CD4-positive, alpha-beta T cell (primary cell): ENCODE measurements at regions not wholly inside any gene's neighbourhood (a gene's known extent, or its start where the extent isn't known, plus 50 kb on each side); places are given as distances from the start of the nearest gene placed in this dataset.

Experiments
- ATAC-seq: fragments of 200-7000 bp; cut with Tn5 transposase; one replicate; pipeline ENCODE4 v1.10.0; 2022; ENCODE audit warnings: mild to moderate bottlenecking; ENCODE audit not compliant: poor library complexity
- CTCF ChIA-PET: fragments of 350-600 bp; sonication (Branson Sonifier 250); formaldehyde crosslinking; loops from one replicate; lab custom pipeline; 2021; ENCODE audit warnings: antibody characterized with exemption, inconsistent platforms; lab: Charles Lee
- POLR2A ChIA-PET: fragments of 350-600 bp; sonication (Branson Sonifier 250); formaldehyde crosslinking; loops from one replicate; lab custom pipeline; 2021; ENCODE audit warnings: antibody characterized with exemption, inconsistent platforms; lab: Charles Lee
- DNase-seq, 14 experiments: peaks; one replicate each; pipeline ENCODE4 v3.0.0-alpha.2; 2013 to 2020; ENCODE audit warnings: mixed read lengths in 2 of 14
- H3K27ac ChIP-seq, 2 donors: one replicate each; pipeline versions ENCODE4 v1.5.1 to v1.7.0; 2013; ENCODE audit warnings: low read length in 2 of 2, low read depth in 1 of 2, mild to moderate bottlenecking in 1 of 2
- H3K27me3 ChIP-seq, 2 experiments: 1 replicate in 1 of 2; 2 replicates in 1 of 2; pipeline versions ENCODE4 v1.6.1 to v1.7.0; 2013; ENCODE audit warnings: low read length in 2 of 2, control low read depth in 1 of 2, mild to moderate bottlenecking in 1 of 2, moderate library complexity in 1 of 2; ENCODE audit not compliant: insufficient read depth in 2 of 2, control insufficient read depth in 1 of 2
- H3K36me3 ChIP-seq: one replicate; pipeline ENCODE4 v1.6.1; 2013; ENCODE audit warnings: low read length, control low read depth; ENCODE audit not compliant: insufficient read depth
- H3K4me1 ChIP-seq: one replicate; pipeline ENCODE4 v1.6.1; 2013; ENCODE audit warnings: low read length, control low read depth; ENCODE audit not compliant: insufficient read depth
- H3K4me3 ChIP-seq: one replicate; pipeline ENCODE4 v1.5.1; 2013; ENCODE audit warnings: mild to moderate bottlenecking, low read length, moderate library complexity
- H3K9me3 ChIP-seq, 2 experiments: 1 replicate in 1 of 2; 2 replicates in 1 of 2; pipeline versions ENCODE4 v1.6.1 to v1.7.0; 2013; ENCODE audit warnings: low read length in 2 of 2, mild to moderate bottlenecking in 2 of 2, control low read depth in 1 of 2, moderate library complexity in 1 of 2; ENCODE audit not compliant: control insufficient read depth in 1 of 2, insufficient read depth in 1 of 2
- H3K27ac Mint-ChIP-seq: one replicate; pipeline ENCODE4 v1.8.0; 2020; ENCODE audit warnings: mixed read lengths
- H3K27me3 Mint-ChIP-seq: one replicate; pipeline ENCODE4 v1.8.0; 2021; ENCODE audit warnings: mixed read lengths
- H3K36me3 Mint-ChIP-seq: one replicate; pipeline ENCODE4 v1.8.0; 2021; ENCODE audit warnings: low read depth, mixed read lengths
- H3K4me1 Mint-ChIP-seq: one replicate; pipeline ENCODE4 v1.8.0; 2021; ENCODE audit warnings: low read depth, mixed read lengths
- H3K4me3 Mint-ChIP-seq: one replicate; pipeline ENCODE4 v1.8.0; 2020; ENCODE audit warnings: mild to moderate bottlenecking, mixed read lengths
- H3K9me3 Mint-ChIP-seq: one replicate; pipeline ENCODE4 v1.8.0; 2020; ENCODE audit warnings: mixed read lengths
- CTCF ChIP-seq: fragments of 200-600 bp; IDR thresholded peaks from one replicate; pipeline ENCODE4 v1.8.0; 2022; ENCODE audit warnings: antibody characterized with exemption, mild to moderate bottlenecking
- intact Hi-C, 2 experiments: fragments of 100-400 bp; cut with DNase I in 1 of 2; cut with micrococcal nuclease in 1 of 2; formaldehyde crosslinking; loops; one replicate each; pipeline versions ENCODE4 v1.15.1 to v1.9.0; 2023 to 2025; cut with DNase I, micrococcal nuclease

DNA sequence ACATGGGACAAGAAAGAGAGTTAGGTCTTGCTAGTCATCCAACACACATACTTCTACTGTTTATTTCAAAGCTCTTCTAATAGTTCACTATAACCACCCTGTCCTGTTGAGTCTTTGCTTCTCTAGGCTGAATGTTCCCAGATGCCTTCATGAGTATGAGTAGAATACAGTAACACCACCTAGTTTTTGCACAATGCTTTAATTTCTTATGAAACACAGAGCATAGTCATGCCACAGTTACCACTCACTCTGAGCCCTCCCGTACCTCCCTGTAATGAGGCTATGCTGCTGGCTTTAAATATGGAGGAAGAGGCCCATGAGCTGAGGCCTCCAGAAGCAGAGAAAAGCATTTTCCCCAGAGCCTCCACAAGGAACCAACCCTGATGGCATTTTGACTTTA lies 75.0 kb upstream of the SLC1A3 start:
- Histone ChIP-seq H3K4me1 (no peaks in the 10 kb centered on the region), H3K9me3 (peaks cover 0 to 4% of the 10 kb centered on the region in 2 experiments), H3K27me3 (no peaks in the 10 kb centered on the region), H3K36me3 (no peaks in the 10 kb centered on the region), H3K27ac (no peak overlapping the region), H3K4me3 (no peak overlapping the region)
- Mint-ChIP-seq H3K9me3 (no peaks in the 10 kb centered on the region), H3K27me3 (peaks cover 15% of the 10 kb centered on the region), H3K4me3 (no peak overlapping the region), H3K4me1 (no peaks in the 10 kb centered on the region), H3K27ac (no peak overlapping the region), H3K36me3 (no peaks in the 10 kb centered on the region)
- TF ChIP-seq CTCF, result no peak
- intact Hi-C loops, result no loop called here
- ATAC-seq (no peak), DNase-seq (no peak)
- CTCF ChIA-PET, result no interaction called here
- POLR2A ChIA-PET, result no interaction called here

DNA sequence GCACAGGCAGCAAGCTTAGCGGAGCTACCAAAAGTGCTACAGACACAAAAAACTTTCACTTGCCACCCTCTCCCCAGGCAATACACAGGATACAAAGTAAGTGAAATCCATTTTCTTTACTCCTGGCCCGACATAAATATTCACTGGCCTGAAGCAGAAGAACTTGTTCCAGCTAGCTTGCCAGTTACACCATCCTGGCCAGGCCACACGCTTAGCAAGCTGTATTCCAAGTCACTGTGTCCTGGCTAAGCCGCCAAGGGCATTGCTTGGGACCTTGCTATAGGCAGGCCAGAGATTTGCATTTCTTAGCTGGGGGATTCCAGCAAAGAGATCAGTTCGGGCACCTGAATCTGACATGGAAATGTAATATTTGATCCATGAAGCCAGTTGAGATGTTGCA lies 71.0 kb upstream of the SLC1A3 start:
- Histone ChIP-seq H3K4me1 (no peaks in the 10 kb centered on the region), H3K4me3 (no peak overlapping the region), H3K27ac (no peak overlapping the region), H3K36me3 (no peaks in the 10 kb centered on the region), H3K9me3 (no peaks in the 10 kb centered on the region), H3K27me3 (no peaks in the 10 kb centered on the region)
- no peak for TF ChIP-seq CTCF
- DNase-seq (no peak), ATAC-seq (no peak)
- Mint-ChIP-seq H3K4me3 (no peak overlapping the region), H3K4me1 (no peaks in the 10 kb centered on the region), H3K27ac (no peak overlapping the region), H3K27me3 (peaks cover 15% of the 10 kb centered on the region), H3K9me3 (no peaks in the 10 kb centered on the region), H3K36me3 (no peaks in the 10 kb centered on the region)
- ChIA-PET POLR2A (no interaction called here), CTCF (no interaction called here)
- intact Hi-C loops, result no loop called here

DNA sequence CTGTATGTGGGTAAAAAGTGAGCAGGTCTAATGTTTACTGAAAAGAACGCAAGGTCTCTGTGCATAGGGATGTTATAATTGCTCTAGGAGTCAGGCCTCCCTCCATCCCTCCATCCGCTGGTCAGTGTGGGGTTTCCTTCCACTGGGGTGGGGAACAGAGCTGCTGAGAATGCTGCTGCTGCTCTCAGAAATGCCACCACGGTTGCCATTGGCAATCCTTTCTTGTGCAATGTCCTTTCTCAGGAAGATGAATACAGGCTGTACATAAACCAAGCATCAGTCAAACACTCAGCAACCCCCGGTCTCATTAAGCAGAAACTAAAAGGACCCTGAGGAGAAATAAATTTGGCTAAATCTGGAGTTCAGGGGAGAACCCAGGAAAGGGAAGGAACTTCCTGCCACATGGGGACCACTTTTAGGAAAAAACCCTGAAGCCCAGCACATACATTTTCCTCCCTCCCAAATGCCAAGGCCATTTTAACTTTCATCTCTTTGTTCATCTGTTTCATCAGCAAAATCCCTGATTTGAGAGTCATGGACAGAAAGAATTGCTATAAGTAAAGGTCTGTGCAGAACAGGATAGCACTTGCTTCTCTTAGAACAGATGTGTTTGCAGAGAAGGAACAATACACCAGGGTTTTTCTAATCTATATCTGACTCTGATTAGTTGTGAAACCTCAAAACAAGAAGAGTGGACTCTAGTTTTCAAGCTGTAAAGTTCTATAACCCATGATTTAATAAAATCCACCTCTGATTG lies 70.4 kb upstream of the SLC1A3 start:
- POLR2A ChIA-PET, result no interaction called here
- Mint-ChIP-seq H3K9me3 (no peaks in the 10 kb centered on the region), H3K4me1 (no peaks in the 10 kb centered on the region), H3K4me3 (no peak overlapping the region), H3K36me3 (no peaks in the 10 kb centered on the region), H3K27ac (no peak overlapping the region), H3K27me3 (peaks cover 10% of the 10 kb centered on the region)
- no peaks in the 10 kb centered on the region for H3K36me3 ChIP-seq
- H3K9me3 ChIP-seq, result no peaks in the 10 kb centered on the region
- H3K27ac ChIP-seq, result no peak overlapping the region
- no peaks in the 10 kb centered on the region for H3K4me1 ChIP-seq
- no peak for TF ChIP-seq CTCF
- H3K27me3 ChIP-seq, result no peaks in the 10 kb centered on the region
- CTCF ChIA-PET, result no interaction called here
- ATAC-seq (no peak), DNase-seq (no peak)
- intact Hi-C loops, result no loop called here
- H3K4me3 ChIP-seq, result no peak overlapping the region
